Endometrial microvascular endothelial cells (primary cell): ENCODE measurements at regions not wholly inside any gene's neighbourhood (a gene's known extent, or its start where the extent isn't known, plus 50 kb on each side); places are given as distances from the start of the nearest gene placed in this dataset.

ENCODE experiments used
- in situ Hi-C: cut with HindIII; loops from 2 replicates; pipeline ENCODE4 v1.10.0; 2017; ENCODE audit warnings: low sequenced_read_pairs, low pct_unique_long_range_greater_than_20kb; ENCODE audit errors: inconsistent ontology term

GRCh38 chr9:1946526-1947283, 68.4 kb upstream of the SMARCA2 start:
- in situ Hi-C loops: no loop called here

- in situ Hi-C loops: no loop called here
Measured at GRCh38 chr9:1947438-1947837, 67.7 kb upstream of the SMARCA2 start.

GRCh38 chr9:1948541-1948940, 66.6 kb upstream of the SMARCA2 start:
- in situ Hi-C loops: no loop called here

GRCh38 chr9:1951446-1951845, 63.7 kb upstream of the SMARCA2 start:
- in situ Hi-C loops: no loop called here

DNA sequence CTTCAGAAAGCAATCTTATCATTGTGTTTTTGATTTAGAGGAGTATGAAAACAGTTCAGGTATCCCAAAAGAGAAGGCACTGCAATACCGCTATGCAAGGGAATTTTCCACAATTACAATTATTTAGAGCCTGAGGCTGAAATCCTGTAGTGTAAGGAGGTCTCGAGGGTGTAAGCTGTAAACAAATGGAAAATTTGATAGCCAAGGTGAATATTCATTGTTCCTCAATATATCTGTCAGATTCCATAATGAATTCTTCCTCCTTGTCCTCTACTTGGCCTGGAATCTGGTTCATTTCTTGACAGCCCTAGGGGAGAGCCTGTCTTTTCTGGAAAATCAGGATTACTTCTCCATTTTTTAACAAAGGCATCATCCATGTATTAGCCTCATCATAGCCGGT, 63.1 kb upstream of the SMARCA2 start:
- in situ Hi-C loops: no loop called here

DNA sequence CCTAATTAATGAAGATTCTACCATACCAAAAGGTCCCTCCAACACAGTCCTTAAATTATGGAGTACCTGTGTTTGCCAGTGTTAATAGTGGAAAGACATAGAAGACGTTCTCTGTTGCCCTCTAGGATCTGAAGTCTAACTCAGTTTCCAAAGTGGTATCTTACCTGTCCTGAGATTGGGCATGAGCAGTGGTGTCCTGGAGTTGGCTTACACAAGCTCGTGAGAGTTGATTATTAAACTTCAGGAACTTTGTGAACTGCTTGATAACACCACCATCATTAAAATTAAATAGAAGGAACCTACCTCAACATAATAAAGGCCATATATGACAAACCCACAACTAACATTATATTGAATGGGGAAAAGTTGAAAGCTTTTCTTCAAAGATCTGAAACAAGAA, 60.9 kb upstream of the SMARCA2 start:
- in situ Hi-C loops: no loop called here

GRCh38 chr9:1956958-1957357, 58.2 kb upstream of the SMARCA2 start:
- in situ Hi-C loops: no loop called here

- in situ Hi-C loops: no loop called here
Measured at GRCh38 chr9:1957856-1958255, 57.3 kb upstream of the SMARCA2 start.

DNA sequence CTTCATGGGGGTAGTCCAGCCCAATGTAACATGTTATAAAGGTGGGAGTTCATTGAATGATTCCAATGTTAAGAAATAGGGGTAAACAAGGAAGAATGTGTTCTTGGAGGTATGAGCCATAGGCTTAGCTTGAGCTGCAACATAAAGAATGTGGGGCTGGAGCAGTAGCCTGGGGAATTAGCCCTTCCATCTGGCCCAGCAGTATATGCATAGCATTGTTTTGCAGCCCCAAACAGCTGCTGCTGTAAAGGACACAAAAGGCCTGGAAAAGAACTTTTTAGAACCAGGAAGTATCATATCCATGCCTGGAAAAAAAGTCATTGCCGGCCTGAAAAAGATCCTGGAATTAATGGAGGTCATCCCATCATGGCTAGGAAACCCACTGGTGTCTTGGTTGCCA, 55.8 kb upstream of the SMARCA2 start:
- in situ Hi-C loops: no loop called here

- in situ Hi-C loops: no loop called here
Measured at GRCh38 chr9:1960342-1961042, 54.7 kb upstream of the SMARCA2 start.

DNA sequence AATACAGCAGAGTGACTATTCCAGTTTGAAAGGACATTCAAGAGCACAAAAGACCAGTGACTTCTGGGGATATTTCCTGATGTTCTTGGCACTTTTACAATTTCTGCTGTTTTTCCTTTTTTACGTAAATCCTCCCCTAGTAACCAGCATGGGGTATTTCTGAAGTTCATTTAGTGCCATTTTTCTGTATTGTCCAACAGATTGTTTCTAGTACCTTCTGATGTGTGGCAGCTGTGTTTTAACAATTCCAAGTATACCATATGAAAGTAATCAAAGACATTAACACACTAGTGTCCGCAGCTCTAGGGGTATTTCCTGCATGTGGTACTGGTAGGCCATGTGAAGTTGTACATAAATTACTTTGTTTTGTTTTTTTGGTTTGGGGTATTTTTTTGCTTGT, 53.0 kb upstream of the SMARCA2 start:
- in situ Hi-C loops: no loop called here

DNA sequence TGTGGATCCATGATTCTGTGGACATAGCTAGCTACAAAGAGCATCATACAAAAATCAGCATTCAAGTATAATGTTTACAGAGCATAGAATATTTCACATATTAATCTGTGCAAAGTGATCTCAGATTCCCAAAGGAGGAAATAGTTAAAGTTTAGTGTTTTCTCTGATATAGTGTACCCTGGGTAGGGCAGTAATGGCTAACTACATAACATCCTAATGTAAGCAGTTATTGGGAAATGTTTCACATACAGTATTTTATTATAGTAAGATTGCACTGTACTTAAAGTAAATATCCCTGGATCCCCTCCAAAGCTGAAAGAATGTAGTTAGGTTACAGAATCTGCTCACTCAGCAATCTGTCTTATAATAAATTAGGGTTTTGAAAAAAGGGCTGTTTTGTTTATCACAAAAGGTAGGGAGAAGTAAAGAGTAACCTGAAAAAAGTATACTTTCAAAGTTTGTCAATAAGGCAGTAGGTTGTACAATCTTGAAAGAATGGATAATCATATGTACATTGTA, 52.5 kb upstream of the SMARCA2 start:
- in situ Hi-C loops: no loop called here

DNA sequence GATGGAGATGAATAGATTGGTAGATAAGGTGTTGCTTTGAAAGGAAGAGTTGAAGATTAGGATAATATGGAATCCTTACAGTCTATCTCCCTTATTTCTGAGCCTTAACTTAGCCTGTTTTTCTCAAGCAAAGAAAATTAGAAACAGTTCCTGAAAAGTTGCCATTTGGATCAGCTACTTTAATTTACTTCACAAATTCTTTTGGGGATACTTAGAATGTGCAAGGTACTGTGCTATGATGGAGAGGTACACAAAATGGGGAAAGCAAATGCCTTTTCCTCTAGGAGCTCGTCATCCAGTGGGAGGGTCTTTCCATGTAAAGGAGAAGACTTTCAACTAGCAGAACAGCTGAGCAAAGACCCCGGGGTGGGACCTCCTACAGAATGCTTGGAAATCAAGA, 51.1 kb upstream of the SMARCA2 start:
- in situ Hi-C loops: no loop called here
